Testis (tissue), 2 donors: ENCODE measurements at regions not wholly inside any gene's neighbourhood (a gene's known extent, or its start where the extent isn't known, plus 50 kb on each side); places are given as distances from the start of the nearest gene placed in this dataset.

Source experiments
- CTCF ChIP-seq, 3 experiments: fragments of 450-650 bp in 2 of 3; fragments of 200-600 bp in 1 of 3; sonication (generic) in 1 of 3; IDR thresholded peaks; one replicate each; pipeline ENCODE4 v1.5.1; 2016 to 2019; ENCODE audit warnings: antibody characterized with exemption in 3 of 3, mild to moderate bottlenecking in 2 of 3, moderate library complexity in 1 of 3
- POLR2A ChIP-seq: fragments of 450-650 bp; IDR thresholded peaks from one replicate; pipeline ENCODE4 v1.6.1; 2017; ENCODE audit warnings: antibody characterized with exemption, mild to moderate bottlenecking, moderate library complexity

GRCh38 chr12:114812384-114812783 is 128.4 kb upstream of the TBX3 start:
- TF ChIP-seq CTCF (IDR thresholded peaks at IDR 0.05) = no peak
- no peak for TF ChIP-seq POLR2A
